Right atrium auricular region (tissue), 2 donors: ENCODE measurements at regions not wholly inside any gene's neighbourhood (a gene's known extent, or its start where the extent isn't known, plus 50 kb on each side); places are given as distances from the start of the nearest gene placed in this dataset.
"Not testable (repeated sequence)": the region's sequence is repeated elsewhere in the genome, so short reads cannot be mapped to it uniquely, and the experiment has no call there.

Source experiments
- DNase-seq: peaks from one replicate; pipeline ENCODE4 v3.0.0-alpha.2; 2019; ENCODE audit warnings: low spot score
- H3K27ac ChIP-seq, 2 donors: fragments of 200-600 bp; sonication (generic); 1 replicate in 1 of 2; 2 replicates in 1 of 2; pipeline ENCODE4 v1.5.1; 2016 to 2019
- H3K27me3 ChIP-seq, 2 donors: fragments of 200-600 bp; sonication (generic); one replicate each; pipeline versions ENCODE4 v1.5.1 to v1.6.0; 2017 to 2019
- H3K36me3 ChIP-seq: fragments of 200-600 bp; sonication (generic); one replicate; pipeline ENCODE4 v1.5.1; 2016
- H3K4me1 ChIP-seq, 2 donors: fragments of 200-600 bp; sonication (generic); one replicate each; pipeline versions ENCODE4 v1.5.1 to v1.6.0; 2017 to 2019
- H3K4me3 ChIP-seq, 2 donors: fragments of 200-600 bp; sonication (generic); 1 replicate in 1 of 2; 2 replicates in 1 of 2; pipeline ENCODE4 v1.5.1; 2017 to 2019; ENCODE audit warnings: mild to moderate bottlenecking in 1 of 2, moderate library complexity in 1 of 2
- H3K9me3 ChIP-seq, 2 donors: fragments of 200-600 bp; sonication (generic); one replicate each; pipeline ENCODE4 v1.5.1; 2019
- CTCF ChIP-seq, 2 donors: fragments of 200-600 bp; sonication (generic); IDR thresholded peaks; one replicate each; pipeline ENCODE4 v1.5.1; 2019; ENCODE audit warnings: antibody characterized with exemption in 2 of 2

DNA sequence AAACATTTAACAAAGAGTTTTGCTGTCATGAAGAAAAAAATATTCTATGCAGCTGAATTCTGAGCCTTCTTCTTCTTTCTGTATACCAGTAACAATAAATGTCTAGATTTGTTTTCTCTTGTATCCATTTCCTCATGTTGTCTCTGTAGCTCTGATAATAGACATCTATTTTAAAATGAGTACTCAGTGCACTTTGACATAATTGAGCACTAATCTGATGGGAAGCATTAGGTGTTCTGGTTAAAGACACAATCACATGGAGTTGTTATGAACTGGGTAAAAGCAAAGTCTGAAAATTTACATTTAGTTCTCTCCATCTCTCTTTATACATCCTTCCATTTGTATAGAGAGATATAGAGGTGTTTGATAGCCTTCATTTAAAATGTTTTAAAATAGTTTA, 230.0 kb downstream of the BCHE start:
- no peak overlapping the region for H3K4me3 ChIP-seq
- H3K9me3 ChIP-seq: no peaks in the 10 kb centered on the region
- H3K4me1 ChIP-seq: no peaks in the 10 kb centered on the region
- H3K36me3 ChIP-seq: no peaks in the 10 kb centered on the region
- peak overlapping the region in 1 of 2 donors; percentile 74 for H3K27ac ChIP-seq
- H3K27me3 ChIP-seq: no peaks in the 10 kb centered on the region
- no peak for DNase-seq
- TF ChIP-seq CTCF (IDR thresholded peaks at IDR 0.05): no peak

GRCh38 chr3:165603196-165603595, 234.0 kb downstream of the BCHE start:
- Histone ChIP-seq H3K9me3 (no peaks in the 10 kb centered on the region), H3K27ac (no peak overlapping the region), H3K36me3 (no peaks in the 10 kb centered on the region), H3K4me3 (no peak overlapping the region), H3K4me1 (no peaks in the 10 kb centered on the region), H3K27me3 (no peaks in the 10 kb centered on the region)
- DNase-seq: no peak
- TF ChIP-seq CTCF (IDR thresholded peaks at IDR 0.05): no peak

- H3K4me3 ChIP-seq, H3K4me1 ChIP-seq, H3K36me3 ChIP-seq, DNase-seq, H3K27me3 ChIP-seq, H3K27ac ChIP-seq, H3K9me3 ChIP-seq: not testable (repeated sequence)
Observed at GRCh38 chr3:165572566-165572965, 264.7 kb downstream of the BCHE start.

DNA sequence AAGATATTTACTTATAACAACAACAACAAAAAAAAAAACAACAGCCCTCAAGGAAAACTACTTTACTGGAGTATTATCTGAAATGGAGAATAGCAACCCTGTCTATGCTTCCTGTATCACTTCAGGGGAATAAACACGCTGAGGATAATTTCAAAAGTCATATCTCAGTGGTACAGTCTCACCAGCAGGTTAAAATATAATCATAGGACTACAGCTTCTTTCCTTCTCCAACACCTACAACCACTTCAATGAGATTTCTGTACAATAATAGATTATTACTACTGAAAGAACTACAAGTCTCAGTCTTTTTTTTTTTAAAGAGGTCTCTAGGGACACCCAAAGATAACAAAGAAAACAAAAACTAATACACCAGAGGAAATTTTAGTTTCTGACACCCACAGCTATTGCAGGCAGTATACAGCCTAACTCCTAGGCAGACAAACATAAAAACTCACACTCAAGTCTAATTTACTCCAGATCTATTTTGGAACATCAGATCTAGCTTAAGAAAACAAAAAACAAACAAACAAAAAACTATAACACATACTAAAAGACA, 268.2 kb downstream of the BCHE start:
- Histone ChIP-seq H3K27me3 (no peaks in the 10 kb centered on the region), H3K4me1 (no peaks in the 10 kb centered on the region), H3K27ac (no peak overlapping the region), H3K36me3 (no peaks in the 10 kb centered on the region), H3K9me3 (no peaks in the 10 kb centered on the region), H3K4me3 (no peak overlapping the region)
- DNase-seq: no peak
- no peak for TF ChIP-seq CTCF (IDR thresholded peaks at IDR 0.05)

DNA sequence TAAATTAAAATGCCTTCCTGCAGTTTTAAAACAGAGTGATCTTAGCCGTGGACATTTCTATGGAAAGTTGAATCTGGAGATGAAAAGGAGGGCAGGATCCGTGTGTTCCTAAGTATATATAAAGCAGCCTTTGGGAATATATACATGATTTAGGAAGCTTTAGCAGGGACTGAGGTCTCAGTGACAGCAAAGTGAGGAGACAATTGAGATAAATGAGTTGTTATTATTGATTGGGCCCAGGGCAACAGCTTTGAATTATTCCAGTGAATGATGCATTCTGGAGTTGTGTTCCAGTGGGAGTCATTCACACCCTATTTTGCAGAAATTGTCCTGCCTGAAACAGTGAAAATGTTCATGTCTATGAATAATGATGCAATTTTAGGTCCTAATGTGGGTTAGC, 281.4 kb downstream of the BCHE start:
- Histone ChIP-seq H3K27me3 (no peaks in the 10 kb centered on the region), H3K27ac (no peak overlapping the region), H3K9me3 (no peaks in the 10 kb centered on the region), H3K4me1 (no peaks in the 10 kb centered on the region), H3K4me3 (no peak overlapping the region), H3K36me3 (no peaks in the 10 kb centered on the region)
- DNase-seq: no peak
- TF ChIP-seq CTCF (IDR thresholded peaks at IDR 0.05): no peak

DNA sequence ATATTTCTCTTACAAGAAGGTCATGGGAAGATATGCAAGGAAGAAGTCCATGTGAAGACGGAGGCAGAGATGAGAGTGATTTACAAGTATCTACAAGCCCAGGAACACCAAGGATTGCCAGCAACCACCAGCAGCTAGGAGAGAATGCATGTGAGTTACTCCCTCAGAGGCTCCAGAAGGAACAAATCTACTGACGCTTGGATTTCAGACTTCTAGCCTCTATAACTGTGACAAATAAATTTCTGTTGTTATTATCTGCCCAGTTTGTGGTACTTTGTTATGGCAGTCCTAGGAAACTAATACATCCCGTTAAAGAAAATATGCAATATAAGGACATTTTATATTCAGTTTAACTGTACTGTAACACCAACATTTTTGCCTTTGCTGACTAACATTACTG, 283.9 kb downstream of the BCHE start:
- H3K36me3 ChIP-seq: no peaks in the 10 kb centered on the region

More for the DNA sequence above, 283.9 kb downstream of the BCHE start:
- Histone ChIP-seq H3K9me3 (no peaks in the 10 kb centered on the region), H3K27ac (no peak overlapping the region), H3K4me3 (no peak overlapping the region), H3K27me3 (no peaks in the 10 kb centered on the region), H3K4me1 (no peaks in the 10 kb centered on the region)
- no peak for DNase-seq
- TF ChIP-seq CTCF (IDR thresholded peaks at IDR 0.05): no peak
